Right lobe of liver (tissue), 4 donors: ENCODE measurements at regions not wholly inside any gene's neighbourhood (a gene's known extent, or its start where the extent isn't known, plus 50 kb on each side); places are given as distances from the start of the nearest gene placed in this dataset.

Source experiments
- CTCF ChIP-seq, 4 donors: fragments of 200-600 bp in 3 of 4; fragments of 450-650 bp in 1 of 4; IDR thresholded peaks; one replicate each; pipeline versions ENCODE4 v1.5.1 to v1.8.0; 2016 to 2022; ENCODE audit warnings: antibody characterized with exemption in 4 of 4, mild to moderate bottlenecking in 2 of 4
- POLR2A ChIP-seq: fragments of 450-650 bp; IDR thresholded peaks from one replicate; pipeline ENCODE4 v1.6.1; 2017; ENCODE audit warnings: antibody characterized with exemption, mild to moderate bottlenecking
- donor health status: DM: no; HTN: no; CAD: no.
- donor health status: DM: no; HTN: no; CAD: no.
- donor health status: DM: no; HTN: yes; CAD: no.

GRCh38 chr17:33640629-33641028, 347.5 kb upstream of the ASIC2 start:
- TF ChIP-seq CTCF (IDR thresholded peaks at IDR 0.05) (no peak), POLR2A (no peak)
